HAP-1 (cell line): ENCODE measurements at regions not wholly inside any gene's neighbourhood (a gene's known extent, or its start where the extent isn't known, plus 50 kb on each side); places are given as distances from the start of the nearest gene placed in this dataset.
A peak's percentile ranks its signal among the peaks of the same experiment; 100 is the strongest.

Experiments
- DNase-seq, 2 experiments: peaks; one replicate each; pipeline ENCODE4 v3.0.0-alpha.2; 2016 to 2020; ENCODE audit warnings: low spot score in 2 of 2
- H3K27me3 ChIP-seq: fragments of 250-450 bp; sonication (Bioruptor Pico); 2 replicates; pipeline ENCODE4 v1.5.1; 2020; ENCODE audit warnings: low read depth, mild to moderate bottlenecking, moderate library complexity
- H3K36me3 ChIP-seq: fragments of 250-450 bp; sonication (Bioruptor Pico); replicated peaks from 2 replicates; pipeline ENCODE4 v1.5.1; 2020; ENCODE audit warnings: mild to moderate bottlenecking
- H3K4me1 ChIP-seq: fragments of 250-450 bp; sonication (Bioruptor Pico); 2 replicates; pipeline ENCODE4 v1.5.1; 2020; ENCODE audit warnings: mild to moderate bottlenecking
- H3K4me3 ChIP-seq: fragments of 250-450 bp; sonication (Bioruptor Pico); 2 replicates; pipeline ENCODE4 v1.5.1; 2020; ENCODE audit warnings: mild to moderate bottlenecking, moderate library complexity
- H3K9me3 ChIP-seq: fragments of 250-450 bp; sonication (Bioruptor Pico); 2 replicates; pipeline ENCODE4 v1.5.1; 2020; ENCODE audit warnings: mild to moderate bottlenecking, moderate library complexity
- in situ Hi-C: fragments of 300-500 bp; cut with MboI; formaldehyde crosslinking; loops from 3 replicates; pipeline ENCODE4 v1.14.3; 2020; ENCODE audit warnings: low sequenced_read_pairs, inconsistent platforms, mixed read lengths

GRCh38 chr2:128368437-128369107, 49.9 kb upstream of the HS6ST1 start:
- no peaks in the 10 kb centered on the region for H3K27me3 ChIP-seq
- in situ Hi-C loops: no loop called here

GRCh38 chr2:128369108-128369555, 50.5 kb upstream of the HS6ST1 start:
- no peaks in the 10 kb centered on the region for H3K36me3 ChIP-seq
- no peaks in the 10 kb centered on the region for H3K27me3 ChIP-seq
- no peaks in the 10 kb centered on the region for H3K9me3 ChIP-seq
- no peaks in the 10 kb centered on the region; the same call in 1 of the 2 replicates for H3K4me1 ChIP-seq
- H3K4me3 ChIP-seq: no peak overlapping the region
- peak in 1 of 2 experiments; percentile 32 for DNase-seq
- in situ Hi-C loops: no loop called here

More at GRCh38 chr2:128368437-128369107, 49.9 kb upstream of the HS6ST1 start:
- H3K4me1 ChIP-seq: no peaks in the 10 kb centered on the region; the same call in 1 of the 2 replicates
- DNase-seq: no peak
- H3K36me3 ChIP-seq: no peaks in the 10 kb centered on the region
- H3K4me3 ChIP-seq: no peak overlapping the region
- H3K9me3 ChIP-seq: no peaks in the 10 kb centered on the region

GRCh38 chr2:128369602-128370467, 51.2 kb upstream of the HS6ST1 start:
- H3K27me3 ChIP-seq: no peaks in the 10 kb centered on the region
- no peak for DNase-seq
- in situ Hi-C loops: no loop called here
- no peak overlapping the region for H3K4me3 ChIP-seq
- H3K4me1 ChIP-seq: no peaks in the 10 kb centered on the region
- no peaks in the 10 kb centered on the region for H3K36me3 ChIP-seq
- H3K9me3 ChIP-seq: no peaks in the 10 kb centered on the region

DNA sequence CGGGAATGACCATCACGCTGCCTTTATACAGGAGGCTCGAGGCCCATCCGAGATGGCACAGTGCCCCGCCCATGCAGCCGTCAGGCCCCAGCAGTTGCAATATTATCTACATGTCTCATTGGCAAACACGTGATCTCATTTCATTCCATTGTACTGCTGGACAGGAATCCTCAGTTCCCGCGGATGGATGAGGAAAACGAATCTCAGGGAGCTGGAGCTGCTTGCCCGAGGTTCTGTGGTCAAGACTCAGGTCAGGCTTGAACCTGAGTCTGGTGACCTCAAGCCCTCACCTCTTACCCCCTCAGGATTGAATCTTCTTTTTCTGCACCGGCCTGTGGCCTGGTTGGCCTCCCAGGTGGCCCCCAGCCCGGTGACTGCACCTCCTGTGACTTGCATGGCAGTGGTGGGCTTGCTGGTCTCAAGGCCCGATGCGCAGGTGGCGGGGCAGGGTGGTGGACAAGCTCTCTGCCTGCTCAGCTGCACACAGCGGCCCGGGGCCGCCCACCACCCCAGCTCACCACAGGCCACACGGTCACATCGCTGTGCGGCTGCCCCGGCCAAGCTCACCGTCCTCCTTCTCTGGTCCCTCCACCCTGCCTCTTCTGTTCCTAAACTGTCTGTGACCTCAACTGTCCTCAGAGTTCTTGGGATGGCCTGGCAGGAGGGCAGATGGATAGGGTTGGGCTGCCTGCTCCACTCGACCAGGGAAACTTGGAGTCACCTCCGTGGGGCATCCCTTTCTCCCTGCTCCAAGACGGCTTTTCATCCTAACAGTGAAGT, 52.0 kb upstream of the HS6ST1 start:
- Histone ChIP-seq H3K4me1 (no peaks in the 10 kb centered on the region), H3K4me3 (no peak overlapping the region), H3K27me3 (no peaks in the 10 kb centered on the region), H3K36me3 (no peaks in the 10 kb centered on the region), H3K9me3 (no peaks in the 10 kb centered on the region)
- in situ Hi-C loops: no loop called here
- DNase-seq: no peak

GRCh38 chr2:128371248-128371630, 52.6 kb upstream of the HS6ST1 start:
- in situ Hi-C loops: no loop called here
- no peaks in the 10 kb centered on the region for H3K4me1 ChIP-seq
- no peak for DNase-seq

GRCh38 chr2:128371648-128372345, 53.1 kb upstream of the HS6ST1 start:
- H3K9me3 ChIP-seq: no peaks in the 10 kb centered on the region
- H3K4me3 ChIP-seq: no peak overlapping the region
- no peaks in the 10 kb centered on the region for H3K36me3 ChIP-seq
- no peaks in the 10 kb centered on the region for H3K27me3 ChIP-seq
- no peak for DNase-seq
- no peaks in the 10 kb centered on the region for H3K4me1 ChIP-seq
- in situ Hi-C loops: no loop called here

More at GRCh38 chr2:128371248-128371630, 52.6 kb upstream of the HS6ST1 start:
- Histone ChIP-seq H3K4me3 (no peak overlapping the region), H3K36me3 (no peaks in the 10 kb centered on the region), H3K27me3 (no peaks in the 10 kb centered on the region), H3K9me3 (no peaks in the 10 kb centered on the region)

DNA sequence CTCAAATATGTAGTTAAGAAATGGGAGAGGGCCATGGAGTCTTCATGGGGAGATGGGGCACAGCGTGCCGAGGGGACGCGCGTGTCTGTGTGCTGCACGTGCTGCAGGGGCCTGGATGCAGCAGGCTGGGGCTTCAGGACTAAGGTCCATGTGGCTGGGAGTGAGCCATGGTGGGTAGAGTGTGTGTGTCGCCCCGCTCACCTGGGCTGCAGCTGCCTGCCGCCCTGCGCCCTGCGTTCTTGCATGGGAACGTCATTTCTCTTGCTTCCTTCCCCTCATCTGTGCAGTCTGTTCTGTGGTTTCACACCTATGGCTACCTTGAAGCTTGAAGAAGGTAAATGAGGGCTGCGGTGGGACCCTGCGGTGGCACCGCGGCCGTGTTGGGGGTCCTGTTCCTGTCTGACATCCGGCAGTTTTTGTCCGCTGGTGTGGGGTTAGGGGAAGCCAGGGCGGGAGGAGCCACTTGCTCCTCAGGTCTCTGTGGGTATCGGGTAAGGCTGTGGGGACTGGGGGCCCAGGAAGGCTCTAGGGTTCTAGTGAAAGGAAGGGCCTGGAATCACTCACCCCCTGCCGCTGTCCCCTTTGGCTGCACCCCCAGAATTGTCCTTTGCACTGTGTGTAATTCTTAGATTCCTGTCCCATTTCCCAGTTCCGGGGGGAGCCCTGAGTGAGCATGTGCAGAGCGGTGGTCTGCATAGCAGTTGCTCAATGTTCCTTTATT, 54.1 kb upstream of the HS6ST1 start:
- Histone ChIP-seq H3K36me3 (no peaks in the 10 kb centered on the region), H3K4me3 (no peak overlapping the region), H3K4me1 (no peaks in the 10 kb centered on the region), H3K27me3 (no peaks in the 10 kb centered on the region), H3K9me3 (no peaks in the 10 kb centered on the region)
- in situ Hi-C loops: no loop called here
- no peak for DNase-seq

GRCh38 chr2:128373451-128374000, 54.9 kb upstream of the HS6ST1 start:
- H3K4me3 ChIP-seq: no peak overlapping the region
- H3K4me1 ChIP-seq: no peaks in the 10 kb centered on the region; the same call in 1 of the 2 replicates
- H3K9me3 ChIP-seq: no peaks in the 10 kb centered on the region
- in situ Hi-C loops: no loop called here
- no peak for DNase-seq
- no peaks in the 10 kb centered on the region for H3K27me3 ChIP-seq
- H3K36me3 ChIP-seq: no peaks in the 10 kb centered on the region

GRCh38 chr2:128374001-128374710, 55.5 kb upstream of the HS6ST1 start:
- in situ Hi-C loops: no loop called here
- Histone ChIP-seq H3K9me3 (no peaks in the 10 kb centered on the region), H3K4me1 (peaks cover 6% of the 10 kb centered on the region), H3K4me3 (no peak overlapping the region), H3K27me3 (no peaks in the 10 kb centered on the region), H3K36me3 (no peaks in the 10 kb centered on the region)
- DNase-seq: no peak

GRCh38 chr2:128374711-128375413, 56.2 kb upstream of the HS6ST1 start:
- H3K4me3 ChIP-seq: no peak overlapping the region
- H3K4me1 ChIP-seq: peaks cover 11% of the 10 kb centered on the region
- DNase-seq: no peak
- H3K36me3 ChIP-seq: no peaks in the 10 kb centered on the region
- in situ Hi-C loops: no loop called here
- H3K27me3 ChIP-seq: no peaks in the 10 kb centered on the region
- no peaks in the 10 kb centered on the region for H3K9me3 ChIP-seq

DNA sequence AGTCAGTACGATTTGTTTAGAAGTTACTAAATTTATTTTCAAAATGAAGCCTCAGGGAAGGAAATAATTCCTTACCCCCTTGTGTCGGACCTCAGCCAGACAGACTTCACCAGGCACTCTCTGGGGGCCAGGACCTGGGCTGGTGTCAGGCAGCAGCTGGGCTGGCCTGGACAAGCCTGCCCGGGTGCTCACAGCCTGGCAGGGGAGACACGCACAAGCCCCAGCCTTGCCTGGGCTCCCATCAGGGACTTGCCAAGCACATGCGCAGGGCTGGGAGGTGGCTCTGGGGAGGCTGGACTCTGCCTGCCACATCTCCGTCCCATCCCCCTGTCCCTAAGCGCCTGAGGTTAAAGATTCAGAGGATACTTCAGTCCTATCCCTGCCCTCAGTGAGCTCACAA, 56.8 kb upstream of the HS6ST1 start:
- no peaks in the 10 kb centered on the region for H3K36me3 ChIP-seq
- in situ Hi-C loops: no loop called here
- no peaks in the 10 kb centered on the region for H3K27me3 ChIP-seq
- DNase-seq: no peak
- H3K4me1 ChIP-seq: peaks cover 11% of the 10 kb centered on the region
- no peaks in the 10 kb centered on the region for H3K9me3 ChIP-seq
- H3K4me3 ChIP-seq: no peak overlapping the region
